HepG2 (cell line): ENCODE measurements at regions not wholly inside any gene's neighbourhood (a gene's known extent, or its start where the extent isn't known, plus 50 kb on each side); places are given as distances from the start of the nearest gene placed in this dataset.

Experiments used
- ATAC-seq: fragments of 200-7000 bp; cut with Tn5 transposase; 3 replicates; pipeline ENCODE4 v1.9.1; 2020; ENCODE audit warnings: mild to moderate bottlenecking, moderate library complexity
- BruUV-seq: library from RNA; stranded (reverse); fragments of 400-500 nt; replicated peaks from 2 replicates; lab custom pipeline; 2021; lab: Mats Ljungman, UMichigan
- CTCF ChIA-PET: fragments of 300-600 bp; formaldehyde crosslinking; extraction: SDS; loops from one replicate; lab custom pipeline; 2021; ENCODE audit warnings: low total read pairs, inconsistent platforms, low intra/inter-chr PET ratio; lab: Yijun Ruan, JAX
- POLR2A ChIA-PET: fragments of 350-600 bp; sonication (Branson Sonifier 250); formaldehyde crosslinking; loops from one replicate; lab custom pipeline; 2020; ENCODE audit warnings: antibody characterized with exemption, inconsistent platforms; lab: Yijun Ruan, JAX
- DNase-seq: peaks from one replicate; pipeline ENCODE4 v3.0.0-alpha.2; 2015; ENCODE audit warnings: low spot score
- FAIRE-seq: peaks from 3 replicates; lab custom pipeline; 2011; peaks lifted over from hg19 to GRCh38; lab: Jason Lieb, UNC
- H2AFZ ChIP-seq: one replicate; pipeline ENCODE4 v1.6.1; 2011; ENCODE audit warnings: low read length, inconsistent platforms
- H3K27ac ChIP-seq: fragments of 300-600 bp; 3 replicates; pipeline ENCODE4 v1.8.0; 2011; ENCODE audit warnings: mixed run types, mild to moderate bottlenecking, mixed read lengths, low read length, inconsistent platforms; ENCODE audit not compliant: insufficient read depth; ENCODE audit errors: extremely low read length
- H3K27me3 ChIP-seq, 2 experiments: fragments of 200-600 bp in 1 of 2; 2 replicates in 1 of 2; 3 replicates in 1 of 2; pipeline versions ENCODE4 v1.6.0 to v1.8.0; 2011; ENCODE audit warnings: low read length in 2 of 2, mild to moderate bottlenecking in 2 of 2, moderate library complexity in 2 of 2, inconsistent platforms in 1 of 2; ENCODE audit not compliant: insufficient read depth in 2 of 2, control insufficient read depth in 1 of 2
- H3K36me3 ChIP-seq, 2 experiments: fragments of 200-600 bp in 1 of 2; replicated peaks in 1 of 2; 2 replicates in 1 of 2; 3 replicates in 1 of 2; pipeline versions ENCODE4 v1.5.1 to v1.8.0; 2011; ENCODE audit warnings: low read length in 2 of 2, inconsistent platforms in 1 of 2; ENCODE audit not compliant: insufficient read depth in 2 of 2, control insufficient read depth in 1 of 2
- H3K4me1 ChIP-seq: 2 replicates; pipeline ENCODE4 v1.5.1; 2012; ENCODE audit warnings: low read length, inconsistent platforms; ENCODE audit not compliant: insufficient read depth
- H3K4me2 ChIP-seq: 2 replicates; pipeline ENCODE4 v1.6.0; 2011; ENCODE audit warnings: low read depth, low read length, inconsistent platforms
- H3K4me3 ChIP-seq, 3 experiments: fragments of 200-600 bp in 1 of 3; sonication (generic), shearing (Covaris generic) in 1 of 3; replicated peaks in 1 of 3; 2 replicates each; pipeline ENCODE4 v1.5.1; 2011 to 2016; ENCODE audit warnings: low read length in 3 of 3, inconsistent platforms in 2 of 3, low read depth in 2 of 3, mild to moderate bottlenecking in 2 of 3, control low read depth in 1 of 3, mixed read lengths in 1 of 3; ENCODE audit not compliant: insufficient read depth in 1 of 3
- H3K79me2 ChIP-seq: one replicate; pipeline ENCODE4 v1.6.1; 2011; ENCODE audit warnings: low read length, inconsistent platforms; ENCODE audit not compliant: insufficient read depth
- H3K9ac ChIP-seq: 2 replicates; pipeline ENCODE4 v1.6.0; 2011; ENCODE audit warnings: mild to moderate bottlenecking, low read depth, low read length, inconsistent platforms; ENCODE audit not compliant: insufficient read depth
- H3K9me3 ChIP-seq: 2 replicates; pipeline ENCODE4 v1.5.1; 2012; ENCODE audit warnings: mild to moderate bottlenecking, low read length
- H4K20me1 ChIP-seq: 2 replicates; pipeline ENCODE4 v1.6.0; 2011; ENCODE audit warnings: inconsistent platforms, mild to moderate bottlenecking, low read length, moderate library complexity; ENCODE audit not compliant: insufficient read depth
- CHCHD3 ChIP-seq: sonication (generic); formaldehyde crosslinking; IDR thresholded peaks from 2 replicates; pipeline ENCODE4 v1.8.0; 2022; ENCODE audit warnings: mild to moderate bottlenecking, missing genetic modification reagents, moderate library complexity
- DMAP1 ChIP-seq: IDR thresholded peaks from 2 replicates; pipeline ENCODE4 v1.6.1; 2016
- JUNB ChIP-seq: sonication (generic); formaldehyde crosslinking; IDR thresholded peaks from 2 replicates; pipeline ENCODE4 v1.8.0; 2022; ENCODE audit warnings: missing genetic modification reagents, mild to moderate bottlenecking, borderline replicate concordance
- KDM5A ChIP-seq: fragments of 200-600 bp; sonication (generic); IDR thresholded peaks from 2 replicates; pipeline ENCODE4 v1.7.0; 2018; ENCODE audit warnings: antibody characterized with exemption, mild to moderate bottlenecking, low read length, borderline replicate concordance
- KLF11 ChIP-seq: IDR thresholded peaks from 2 replicates; pipeline ENCODE4 v1.6.1; 2016; ENCODE audit warnings: missing compliant biosample characterization
- MAFF ChIP-seq: IDR thresholded peaks from 2 replicates; pipeline ENCODE4 v1.6.1; 2011; ENCODE audit warnings: low read depth, low read length, improper control_type of control experiment
- POLR2A ChIP-seq, 2 experiments: IDR thresholded peaks; 2 replicates each; pipeline ENCODE4 v1.6.1; 2011; ENCODE audit warnings: low read depth in 2 of 2, low read length in 2 of 2, mild to moderate bottlenecking in 1 of 2, moderate library complexity in 1 of 2; ENCODE audit not compliant: insufficient read depth in 1 of 2
- RBFOX2 ChIP-seq: fragments of 200-400 bp; formaldehyde crosslinking; IDR thresholded peaks from 2 replicates; pipeline ENCODE4 v1.6.1; 2017; ENCODE audit warnings: low read depth, mild to moderate bottlenecking, low read length
- ZNF326 ChIP-seq: sonication (generic); formaldehyde crosslinking; IDR thresholded peaks from 2 replicates; pipeline ENCODE4 v1.4.0; 2020; ENCODE audit warnings: missing genetic modification reagents, borderline replicate concordance
- ZNF468 ChIP-seq: sonication (generic); formaldehyde crosslinking; IDR thresholded peaks from 2 replicates; pipeline ENCODE4 v1.8.0; 2022; ENCODE audit warnings: mild to moderate bottlenecking, moderate library complexity, missing genetic modification reagents
- ZNF510 ChIP-seq: sonication (generic); formaldehyde crosslinking; IDR thresholded peaks from 2 replicates; pipeline ENCODE4 v1.4.0; 2020; ENCODE audit warnings: low read depth, mild to moderate bottlenecking, missing genetic modification reagents
- WGBS: methylation state at CpG from one replicate; pipeline ENCODE4 v1.1.6; 2017; ENCODE audit warnings: low lambda C conversion rate; 5-methylcytosine and 5-hydroxymethylcytosine counted together
- in situ Hi-C: cut with HindIII; loops from 2 replicates; pipeline ENCODE4 v1.10.0; 2017; ENCODE audit warnings: low pct_unique_long_range_greater_than_20kb; ENCODE audit not compliant: extremely low pct_ligation_motif_present
- intact Hi-C: fragments of 100-400 bp; cut with micrococcal nuclease; formaldehyde crosslinking; loops from one replicate; pipeline ENCODE4 v1.10.0; 2022; ENCODE audit not compliant: unreplicated experiment
- TF ChIP-seq, protein P1 (sequence below): sonication (generic); formaldehyde crosslinking; IDR thresholded peaks from 2 replicates; pipeline ENCODE4 v1.4.0; 2020; ENCODE audit warnings: missing genetic modification reagents, borderline replicate concordance
- TF ChIP-seq, protein P2 (sequence below): IDR thresholded peaks from 2 replicates; pipeline ENCODE4 v1.6.1; 2016; ENCODE audit warnings: mild to moderate bottlenecking, missing biosample characterization, missing genetic modification reagents
- TF ChIP-seq, protein P3 (sequence below): sonication (generic); formaldehyde crosslinking; IDR thresholded peaks from 2 replicates; pipeline ENCODE4 v1.5.1; 2020; ENCODE audit warnings: missing genetic modification reagents, mild to moderate bottlenecking, borderline replicate concordance
- TF ChIP-seq, protein P4 (sequence below): sonication (generic); formaldehyde crosslinking; IDR thresholded peaks from 2 replicates; pipeline ENCODE4 v1.5.0; 2020; ENCODE audit warnings: missing genetic modification reagents, mild to moderate bottlenecking, borderline replicate concordance
- TF ChIP-seq, protein P5 (sequence below): IDR thresholded peaks from 2 replicates; pipeline ENCODE4 v1.6.1; 2012; ENCODE audit warnings: low read depth, low read length, improper control_type of control experiment
- TF ChIP-seq, protein P6 (sequence below): sonication (generic); formaldehyde crosslinking; IDR thresholded peaks from 2 replicates; pipeline ENCODE4 v1.5.0; 2020; ENCODE audit warnings: missing genetic modification reagents

DNA sequence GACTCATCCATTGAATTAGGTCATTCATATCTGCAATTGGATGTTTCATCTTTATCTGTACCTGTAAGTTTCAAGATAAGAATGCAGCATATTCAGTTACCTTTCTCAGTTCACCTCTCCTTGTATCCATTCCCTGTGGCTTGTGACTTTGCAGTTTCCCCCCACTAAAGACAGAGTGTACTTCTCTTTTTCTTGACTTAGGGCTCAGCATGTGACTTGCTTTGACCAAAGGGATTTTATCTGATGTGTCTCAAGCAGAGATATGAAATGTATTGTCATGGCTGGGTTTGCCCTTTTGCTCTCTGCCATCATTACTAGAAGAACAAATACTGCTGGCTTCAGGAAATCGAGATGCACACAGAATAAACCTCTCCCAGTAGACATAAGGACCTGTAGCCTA is 754.8 kb downstream of the ADGRL2 start:
- DNase-seq, result no peak
- Histone ChIP-seq H3K36me3 (no peaks in the 10 kb centered on the region), H2AFZ (no peak overlapping the region), H3K4me1 (no peaks in the 10 kb centered on the region), H3K27ac (no peak overlapping the region), H3K4me3 (no peak overlapping the region), H3K4me2 (no peak overlapping the region), H3K79me2 (no peaks in the 10 kb centered on the region), H3K9me3 (peaks cover 88% of the 10 kb centered on the region), H3K9ac (no peak overlapping the region), H3K27me3 (no peaks in the 10 kb centered on the region), H4K20me1 (no peaks in the 10 kb centered on the region)
- ChIA-PET POLR2A (no interaction called here), CTCF (no interaction called here)
- FAIRE-seq, result no peak
- in situ Hi-C loops (no loop called here), intact Hi-C loops (no loop called here)
- WGBS, result 0% methylated on average over 1 of the region's 1 CpG
- BruUV-seq, result no TSS peak
- ATAC-seq, result no peak
- TF ChIP-seq MAFF (no peak), KLF11 (CRISPR knock-in tag) (no peak), ZNF326 (CRISPR knock-in tag) (no peak), DMAP1 (no peak), ZNF468 (no peak), POLR2A (IDR thresholded peaks at IDR 0.05; ENCODE audit: insufficient read depth in 1 of 2, low read depth in 2 of 2, low read length in 2 of 2) (no peak), JUNB (CRISPR knock-in tag) (no peak), CHCHD3 (CRISPR knock-in tag) (no peak), RBFOX2 (no peak), KDM5A (no peak), ZNF510 (CRISPR knock-in tag) (no peak)
- TF ChIP-seq, protein P1, sequence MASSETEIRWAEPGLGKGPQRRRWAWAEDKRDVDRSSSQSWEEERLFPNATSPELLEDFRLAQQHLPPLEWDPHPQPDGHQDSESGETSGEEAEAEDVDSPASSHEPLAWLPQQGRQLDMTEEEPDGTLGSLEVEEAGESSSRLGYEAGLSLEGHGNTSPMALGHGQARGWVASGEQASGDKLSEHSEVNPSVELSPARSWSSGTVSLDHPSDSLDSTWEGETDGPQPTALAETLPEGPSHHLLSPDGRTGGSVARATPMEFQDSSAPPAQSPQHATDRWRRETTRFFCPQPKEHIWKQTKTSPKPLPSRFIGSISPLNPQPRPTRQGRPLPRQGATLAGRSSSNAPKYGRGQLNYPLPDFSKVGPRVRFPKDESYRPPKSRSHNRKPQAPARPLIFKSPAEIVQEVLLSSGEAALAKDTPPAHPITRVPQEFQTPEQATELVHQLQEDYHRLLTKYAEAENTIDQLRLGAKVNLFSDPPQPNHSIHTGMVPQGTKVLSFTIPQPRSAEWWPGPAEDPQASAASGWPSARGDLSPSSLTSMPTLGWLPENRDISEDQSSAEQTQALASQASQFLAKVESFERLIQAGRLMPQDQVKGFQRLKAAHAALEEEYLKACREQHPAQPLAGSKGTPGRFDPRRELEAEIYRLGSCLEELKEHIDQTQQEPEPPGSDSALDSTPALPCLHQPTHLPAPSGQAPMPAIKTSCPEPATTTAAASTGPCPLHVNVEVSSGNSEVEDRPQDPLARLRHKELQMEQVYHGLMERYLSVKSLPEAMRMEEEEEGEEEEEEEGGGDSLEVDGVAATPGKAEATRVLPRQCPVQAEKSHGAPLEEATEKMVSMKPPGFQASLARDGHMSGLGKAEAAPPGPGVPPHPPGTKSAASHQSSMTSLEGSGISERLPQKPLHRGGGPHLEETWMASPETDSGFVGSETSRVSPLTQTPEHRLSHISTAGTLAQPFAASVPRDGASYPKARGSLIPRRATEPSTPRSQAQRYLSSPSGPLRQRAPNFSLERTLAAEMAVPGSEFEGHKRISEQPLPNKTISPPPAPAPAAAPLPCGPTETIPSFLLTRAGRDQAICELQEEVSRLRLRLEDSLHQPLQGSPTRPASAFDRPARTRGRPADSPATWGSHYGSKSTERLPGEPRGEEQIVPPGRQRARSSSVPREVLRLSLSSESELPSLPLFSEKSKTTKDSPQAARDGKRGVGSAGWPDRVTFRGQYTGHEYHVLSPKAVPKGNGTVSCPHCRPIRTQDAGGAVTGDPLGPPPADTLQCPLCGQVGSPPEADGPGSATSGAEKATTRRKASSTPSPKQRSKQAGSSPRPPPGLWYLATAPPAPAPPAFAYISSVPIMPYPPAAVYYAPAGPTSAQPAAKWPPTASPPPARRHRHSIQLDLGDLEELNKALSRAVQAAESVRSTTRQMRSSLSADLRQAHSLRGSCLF, result no peak
- TF ChIP-seq, protein P2, sequence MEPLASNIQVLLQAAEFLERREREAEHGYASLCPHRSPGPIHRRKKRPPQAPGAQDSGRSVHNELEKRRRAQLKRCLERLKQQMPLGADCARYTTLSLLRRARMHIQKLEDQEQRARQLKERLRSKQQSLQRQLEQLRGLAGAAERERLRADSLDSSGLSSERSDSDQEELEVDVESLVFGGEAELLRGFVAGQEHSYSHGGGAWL (CRISPR knock-in tag), result no peak
- TF ChIP-seq, protein P3, sequence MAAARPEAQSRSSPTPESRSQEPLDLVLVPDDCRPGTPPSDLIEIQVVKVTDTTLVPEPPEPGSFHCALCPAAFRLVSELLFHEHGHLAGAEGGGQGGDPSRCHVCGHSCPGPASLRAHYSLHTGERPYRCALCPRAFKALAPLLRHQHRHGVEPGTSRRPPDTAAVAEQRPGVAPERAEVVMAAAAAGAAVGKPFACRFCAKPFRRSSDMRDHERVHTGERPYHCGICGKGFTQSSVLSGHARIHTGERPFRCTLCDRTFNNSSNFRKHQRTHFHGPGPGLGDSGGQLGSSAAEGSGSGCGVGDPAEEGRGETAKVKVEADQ (CRISPR knock-in tag), result no peak
- TF ChIP-seq, protein P4, sequence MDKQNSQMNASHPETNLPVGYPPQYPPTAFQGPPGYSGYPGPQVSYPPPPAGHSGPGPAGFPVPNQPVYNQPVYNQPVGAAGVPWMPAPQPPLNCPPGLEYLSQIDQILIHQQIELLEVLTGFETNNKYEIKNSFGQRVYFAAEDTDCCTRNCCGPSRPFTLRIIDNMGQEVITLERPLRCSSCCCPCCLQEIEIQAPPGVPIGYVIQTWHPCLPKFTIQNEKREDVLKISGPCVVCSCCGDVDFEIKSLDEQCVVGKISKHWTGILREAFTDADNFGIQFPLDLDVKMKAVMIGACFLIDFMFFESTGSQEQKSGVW (CRISPR knock-in tag), result no peak
- TF ChIP-seq, protein P5, sequence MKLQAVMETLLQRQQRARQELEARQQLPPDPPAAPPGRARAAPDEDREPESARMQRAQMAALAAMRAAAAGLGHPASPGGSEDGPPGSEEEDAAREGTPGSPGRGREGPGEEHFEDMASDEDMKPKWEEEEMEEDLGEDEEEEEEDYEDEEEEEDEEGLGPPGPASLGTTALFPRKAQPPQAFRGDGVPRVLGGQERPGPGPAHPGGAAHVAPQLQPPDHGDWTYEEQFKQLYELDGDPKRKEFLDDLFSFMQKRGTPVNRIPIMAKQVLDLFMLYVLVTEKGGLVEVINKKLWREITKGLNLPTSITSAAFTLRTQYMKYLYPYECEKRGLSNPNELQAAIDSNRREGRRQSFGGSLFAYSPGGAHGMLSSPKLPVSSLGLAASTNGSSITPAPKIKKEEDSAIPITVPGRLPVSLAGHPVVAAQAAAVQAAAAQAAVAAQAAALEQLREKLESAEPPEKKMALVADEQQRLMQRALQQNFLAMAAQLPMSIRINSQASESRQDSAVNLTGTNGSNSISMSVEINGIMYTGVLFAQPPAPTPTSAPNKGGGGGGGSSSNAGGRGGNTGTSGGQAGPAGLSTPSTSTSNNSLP, result no peak
- TF ChIP-seq, protein P6, sequence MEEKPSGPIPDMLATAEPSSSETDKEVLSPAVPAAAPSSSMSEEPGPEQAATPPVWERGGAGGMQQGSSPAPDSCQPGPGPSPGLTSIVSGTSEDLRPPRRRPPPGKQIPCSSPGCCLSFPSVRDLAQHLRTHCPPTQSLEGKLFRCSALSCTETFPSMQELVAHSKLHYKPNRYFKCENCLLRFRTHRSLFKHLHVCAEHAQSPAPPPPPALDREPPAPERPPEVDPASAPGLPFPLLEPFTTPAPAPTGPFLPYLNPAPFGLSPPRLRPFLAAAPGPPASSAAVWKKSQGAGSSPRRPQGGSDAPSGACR (CRISPR knock-in tag), result no peak
